ENCODE measurements at regions not wholly inside any gene's neighbourhood (a gene's known extent, or its start where the extent isn't known, plus 50 kb on each side); places are given as distances from the start of the nearest gene placed in this dataset.
"Not testable (repeated sequence)": the region's sequence is repeated elsewhere in the genome, so short reads cannot be mapped to it uniquely, and the experiment has no call there.

DNA sequence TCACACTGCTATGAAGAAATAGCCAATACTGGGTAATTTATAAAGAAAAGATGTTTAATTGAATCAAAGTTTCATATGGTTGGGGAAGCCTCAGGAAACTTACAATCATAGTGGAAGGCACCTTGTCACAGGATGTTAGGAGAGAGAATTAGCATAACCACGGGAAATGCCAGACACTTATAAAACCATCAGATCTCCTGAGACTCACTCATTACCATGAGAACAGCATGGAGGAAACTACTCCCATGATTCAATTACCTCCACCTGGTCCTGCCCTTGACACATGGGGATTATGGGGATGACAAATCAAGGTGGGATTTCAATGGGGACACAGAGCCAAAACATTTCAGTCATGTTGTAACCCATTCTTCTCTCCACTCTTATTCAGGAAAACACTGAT, 472.9 kb upstream of the FSIP2 start:
- no peak for DNase-seq (ENCODE audit: low spot score)

DNA sequence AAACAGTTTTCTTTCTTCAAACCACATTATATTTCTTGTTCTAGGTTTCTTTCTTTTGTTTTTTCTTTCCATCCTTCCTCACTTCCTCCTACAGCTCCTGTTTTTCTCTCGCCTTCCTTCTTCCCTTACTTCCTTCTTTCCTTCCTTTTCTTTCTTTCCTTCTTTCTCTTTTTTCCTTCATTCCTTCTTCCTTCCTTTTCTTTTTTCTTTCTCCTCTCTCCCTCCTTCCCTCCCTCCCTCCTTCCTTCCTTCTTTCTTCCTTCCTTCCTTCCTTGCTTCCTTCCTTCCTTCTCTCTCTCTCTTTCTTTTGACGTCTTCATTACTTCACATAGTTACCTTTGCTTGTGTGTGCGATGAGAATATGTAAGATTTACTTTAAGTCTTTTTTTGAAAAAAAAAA, 470.0 kb upstream of the FSIP2 start:
- no peak for DNase-seq (ENCODE audit: low spot score)

DNA sequence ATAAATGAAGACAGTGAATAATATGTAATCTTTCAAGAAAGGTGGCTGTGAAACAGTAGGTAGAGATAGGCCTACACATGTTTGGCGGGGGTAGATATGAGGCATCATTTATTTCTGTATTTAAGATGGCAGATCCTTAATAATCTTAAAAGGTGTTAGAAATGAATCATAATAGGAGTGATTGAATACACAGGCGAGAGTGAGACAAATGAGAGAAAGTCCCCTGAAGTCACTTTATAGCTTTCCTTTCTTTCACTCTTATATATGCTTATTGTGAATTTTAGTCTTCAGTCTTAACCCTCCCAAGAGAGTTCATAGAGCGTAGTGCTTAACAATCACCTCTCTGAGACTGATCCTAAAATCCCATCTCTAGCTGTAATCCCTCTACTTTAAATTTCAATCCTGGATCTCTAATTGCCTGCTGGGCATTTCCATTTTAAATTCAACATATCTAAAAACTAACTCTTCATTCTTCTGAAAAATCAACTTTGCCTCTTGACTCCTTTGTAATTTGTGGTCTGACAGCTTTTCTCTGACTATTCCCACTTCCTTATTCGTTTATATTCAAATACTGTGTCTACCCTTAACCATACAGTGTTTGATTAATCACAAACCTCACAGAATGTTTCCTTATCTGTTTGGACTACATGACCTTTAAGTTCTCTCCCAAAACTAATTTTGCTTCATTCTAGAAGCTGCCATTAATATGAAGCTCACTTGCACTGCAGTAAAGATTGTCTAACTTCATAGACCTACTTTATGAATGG, 463.7 kb upstream of the FSIP2 start:
- DNase-seq (ENCODE audit: low spot score): no peak

DNA sequence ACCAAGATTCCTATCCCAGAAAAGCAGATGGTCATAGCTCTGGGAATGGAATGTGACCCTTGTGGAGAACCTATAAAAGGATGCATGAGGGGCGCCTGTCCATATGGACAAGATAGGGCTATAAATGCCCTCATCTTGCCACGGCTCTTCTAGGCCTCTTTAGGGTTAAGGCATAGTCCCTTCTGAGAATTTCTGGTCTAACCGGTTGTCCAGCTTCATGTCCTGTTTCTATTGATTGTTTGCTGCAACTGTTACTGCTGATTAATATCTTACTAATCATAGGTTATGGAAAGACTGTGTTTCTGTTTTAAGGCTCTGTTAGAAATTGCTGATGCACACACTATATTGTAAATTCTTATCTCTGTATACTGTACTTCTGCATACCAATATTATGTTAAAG, 462.6 kb upstream of the FSIP2 start:
- DNase-seq (ENCODE audit: low spot score): not testable (repeated sequence)

DNA sequence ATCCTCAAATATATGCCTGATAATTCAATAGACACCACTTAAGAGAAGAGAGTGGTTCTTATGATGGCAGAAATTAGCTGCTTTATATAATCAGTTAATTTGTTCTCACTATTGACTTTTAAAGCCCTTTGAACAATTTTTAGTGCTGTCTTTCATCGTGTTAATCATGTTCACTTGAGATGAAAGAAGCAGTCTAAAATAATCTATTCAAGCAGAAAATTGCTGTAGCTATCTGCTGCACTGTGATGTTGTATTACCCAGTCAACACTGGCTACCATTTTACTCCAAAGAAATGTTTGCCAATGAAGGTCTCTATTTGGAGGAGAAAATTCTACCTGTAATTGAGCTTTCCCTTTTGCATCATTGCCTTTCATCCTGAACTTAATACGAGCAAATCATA, 459.8 kb upstream of the FSIP2 start:
- no peak for DNase-seq (ENCODE audit: low spot score)

DNA sequence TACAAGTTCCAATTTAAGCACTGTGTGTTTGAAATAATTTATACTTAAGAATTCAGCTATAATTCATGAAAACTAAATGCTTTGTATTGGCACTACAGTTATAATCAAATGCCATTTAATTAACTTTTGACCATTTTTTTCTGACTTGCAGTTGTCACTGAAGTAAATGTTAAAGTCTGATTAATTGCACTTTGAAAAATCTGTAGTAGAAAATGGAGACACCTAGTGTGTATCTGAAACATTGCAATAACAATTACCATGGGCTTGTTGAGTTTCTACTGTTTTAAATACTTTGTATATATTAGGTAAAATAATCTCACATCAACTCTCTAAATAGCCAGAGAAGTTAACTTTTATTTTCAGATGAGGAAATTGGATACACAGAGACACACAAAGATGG, 458.6 kb upstream of the FSIP2 start:
- no peak for DNase-seq (ENCODE audit: low spot score)

DNA sequence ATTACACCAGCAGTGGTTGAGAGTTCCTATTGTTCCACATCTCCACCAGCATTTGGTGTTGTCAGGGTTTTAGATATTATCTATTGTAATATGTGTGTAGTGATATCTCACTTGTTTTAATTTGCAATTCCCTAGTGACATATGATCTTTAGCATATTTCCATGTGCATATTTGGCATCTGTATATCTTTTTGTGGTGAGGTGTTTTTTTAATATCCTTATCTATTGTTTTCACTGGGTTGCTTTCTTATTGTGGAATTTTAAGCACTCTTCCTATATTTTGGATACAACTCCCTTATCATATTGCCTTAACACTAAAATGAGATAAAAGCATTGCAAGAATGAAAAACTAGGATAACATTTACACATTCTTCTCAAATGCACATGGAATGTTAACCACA, 453.9 kb upstream of the FSIP2 start:
- no peak for DNase-seq (ENCODE audit: low spot score)

DNA sequence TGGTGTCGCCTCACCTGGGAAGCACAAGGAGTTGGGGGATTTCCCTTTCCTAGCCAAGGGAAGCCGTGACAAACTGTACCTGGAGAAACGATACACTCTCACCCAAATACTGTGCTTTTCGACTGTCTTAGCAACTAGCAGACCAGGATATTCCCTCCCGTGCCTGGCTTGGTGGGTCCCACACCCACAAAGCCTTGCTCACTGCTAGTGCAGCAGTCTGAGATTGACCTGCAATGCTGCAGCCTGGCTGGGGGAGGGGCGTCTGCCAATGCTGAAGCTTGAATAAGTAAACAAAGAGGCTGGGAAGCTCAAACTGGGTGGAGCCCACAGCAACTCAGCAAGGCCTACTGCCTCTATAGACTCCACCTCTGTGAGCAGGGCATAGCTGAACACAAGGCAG, 448.6 kb upstream of the FSIP2 start:
- DNase-seq (ENCODE audit: low spot score): not testable (repeated sequence)

DNA sequence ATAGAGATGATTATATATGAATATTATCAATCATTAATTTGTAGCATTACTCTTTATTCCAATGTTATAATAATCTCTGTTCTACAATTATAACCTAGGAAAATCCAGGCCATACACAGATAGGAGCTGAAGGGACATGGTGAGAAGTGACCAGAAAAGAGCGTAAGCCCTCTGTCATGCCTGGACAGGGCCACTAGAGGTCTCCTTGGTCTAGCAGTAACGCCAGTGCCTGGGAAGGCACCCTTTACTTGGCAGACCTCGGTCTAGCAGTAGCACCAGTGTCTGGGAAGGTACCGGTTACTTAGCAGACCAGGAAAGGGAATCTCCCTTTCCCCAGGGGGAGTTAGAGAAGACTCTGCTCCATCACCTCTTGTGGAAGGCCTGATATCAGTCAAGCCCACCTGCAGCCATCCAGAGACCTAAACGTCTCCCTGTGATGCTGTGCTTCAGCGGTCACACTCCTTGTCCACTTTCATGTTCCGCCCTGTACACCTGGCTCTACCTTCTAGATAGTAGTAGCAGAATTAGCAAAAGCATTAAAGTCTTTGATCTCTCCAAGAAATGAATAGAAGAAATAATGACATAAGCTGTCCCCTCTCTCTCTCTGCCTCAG, 447.5 kb upstream of the FSIP2 start:
- peak; percentile 65 for DNase-seq (ENCODE audit: low spot score)

DNA sequence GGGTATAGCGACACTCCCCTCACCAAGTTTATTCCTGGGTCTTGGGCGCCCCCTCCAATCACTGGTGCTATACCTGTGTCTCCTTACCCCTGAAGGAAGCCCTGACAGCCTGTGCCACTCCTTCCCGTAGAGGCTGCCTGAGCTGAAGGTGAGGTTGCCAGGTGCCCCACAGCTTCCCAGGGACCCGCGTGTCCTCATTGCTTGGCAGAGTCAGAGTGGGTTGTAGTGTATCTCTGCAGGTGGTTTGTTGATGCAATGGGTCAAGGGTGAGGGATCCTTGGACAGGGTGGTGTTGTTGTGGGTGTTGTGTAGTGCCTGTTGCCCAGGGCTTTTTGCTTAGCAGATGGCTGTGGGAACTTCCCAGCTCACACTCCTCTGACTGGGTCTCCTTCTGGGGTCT, 438.7 kb upstream of the FSIP2 start:
- no peak for DNase-seq (ENCODE audit: low spot score)

DNA sequence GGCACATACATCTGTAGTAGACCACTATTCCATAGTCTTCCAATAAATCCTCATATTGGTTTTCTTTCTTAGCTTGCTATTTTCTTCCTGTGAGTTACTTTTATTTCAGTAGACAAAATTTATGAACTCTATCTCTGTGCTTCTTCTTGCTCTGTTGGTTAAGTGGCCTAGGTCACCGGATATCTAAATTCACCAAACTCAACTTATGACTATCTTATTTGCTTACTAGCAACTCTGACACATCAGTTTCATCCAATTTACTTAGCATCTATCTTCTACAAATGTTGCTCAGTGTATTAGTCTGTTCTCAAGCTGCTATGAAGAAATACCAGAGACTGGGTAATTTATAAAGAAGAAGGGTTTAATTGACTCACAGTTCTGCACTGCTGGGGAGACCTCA, 432.5 kb upstream of the FSIP2 start:
- no peak for DNase-seq (ENCODE audit: low spot score)

DNA sequence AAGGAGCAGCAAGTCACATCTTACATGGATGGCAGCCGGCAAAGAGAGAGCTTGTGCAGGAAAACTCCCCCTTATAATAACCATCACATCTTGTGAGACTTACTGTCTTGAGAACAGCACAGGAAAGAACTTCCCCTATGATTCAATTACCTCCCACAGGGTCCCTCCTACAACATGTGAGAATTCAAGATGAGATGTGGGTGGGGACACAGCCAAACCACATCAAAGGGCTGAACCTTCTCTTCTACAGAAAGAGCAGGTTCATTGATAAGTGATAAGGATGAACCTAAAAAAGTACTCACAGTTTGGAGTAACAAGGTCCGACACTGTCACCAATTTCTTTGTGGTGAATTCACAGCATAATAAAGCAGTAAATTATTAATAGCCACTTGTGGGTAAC, 422.2 kb upstream of the FSIP2 start:
- DNase-seq (ENCODE audit: low spot score): no peak

DNA sequence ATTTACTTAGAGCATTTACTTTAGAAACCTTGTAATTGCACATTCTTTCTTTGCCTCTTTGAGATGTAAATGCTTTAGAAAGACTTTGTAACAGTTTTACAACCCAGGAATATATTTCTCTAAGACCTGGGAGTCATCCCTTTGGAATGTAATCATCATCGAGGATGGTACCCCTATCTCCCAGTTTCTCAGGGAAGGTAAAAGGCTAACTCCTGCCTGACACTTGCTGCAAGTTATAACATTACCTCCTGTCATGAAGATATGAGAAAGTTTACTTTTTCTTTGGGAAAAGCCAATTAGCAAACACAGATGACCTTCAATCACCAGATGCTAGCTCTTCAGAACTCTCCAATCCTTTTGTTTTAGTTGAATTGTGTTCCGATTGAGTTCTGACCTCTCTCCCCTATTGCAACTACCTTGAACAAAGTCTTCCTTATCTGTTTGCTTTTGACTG, 420.3 kb upstream of the FSIP2 start:
- no peak for DNase-seq (ENCODE audit: low spot score)

DNA sequence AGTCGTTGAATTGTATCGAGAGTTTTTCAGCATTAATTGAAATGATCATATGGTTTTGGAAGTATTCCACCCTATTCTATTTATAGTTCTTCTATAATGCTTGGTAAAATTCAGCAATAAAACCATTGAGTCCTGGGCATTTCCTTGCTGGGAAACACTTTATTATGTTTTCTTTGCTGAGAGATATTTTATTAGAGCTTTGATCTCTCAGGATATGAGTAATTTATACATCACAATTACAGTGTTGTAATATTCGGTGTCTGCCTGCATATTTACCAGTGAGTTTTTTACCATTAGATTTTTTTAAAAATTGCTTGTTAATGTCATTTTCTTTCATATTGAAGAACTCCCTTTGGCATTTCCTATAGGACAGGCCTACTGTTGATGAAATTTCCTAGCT, 402.7 kb upstream of the FSIP2 start:
- DNase-seq (ENCODE audit: low spot score): no peak

DNA sequence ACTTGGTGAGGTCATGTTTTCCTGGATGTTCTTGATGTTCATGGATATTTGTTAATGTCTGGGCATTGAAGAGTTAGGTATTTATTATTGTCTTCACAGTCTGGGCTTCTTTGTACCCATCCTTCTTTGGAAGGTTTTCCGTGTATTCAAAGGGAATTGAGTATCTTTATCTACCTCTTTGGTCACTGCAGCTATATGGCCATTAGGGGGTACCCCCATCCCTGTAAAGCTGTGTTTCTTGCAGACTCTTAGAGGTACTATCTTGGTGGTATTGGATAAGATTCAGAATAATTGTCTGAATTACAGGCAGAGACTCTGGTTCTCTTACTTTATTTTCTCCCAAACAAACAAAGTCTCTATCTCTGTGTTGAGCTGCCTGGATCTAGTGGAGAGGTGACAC, 401.6 kb upstream of the FSIP2 start:
- DNase-seq (ENCODE audit: low spot score): no peak

DNA sequence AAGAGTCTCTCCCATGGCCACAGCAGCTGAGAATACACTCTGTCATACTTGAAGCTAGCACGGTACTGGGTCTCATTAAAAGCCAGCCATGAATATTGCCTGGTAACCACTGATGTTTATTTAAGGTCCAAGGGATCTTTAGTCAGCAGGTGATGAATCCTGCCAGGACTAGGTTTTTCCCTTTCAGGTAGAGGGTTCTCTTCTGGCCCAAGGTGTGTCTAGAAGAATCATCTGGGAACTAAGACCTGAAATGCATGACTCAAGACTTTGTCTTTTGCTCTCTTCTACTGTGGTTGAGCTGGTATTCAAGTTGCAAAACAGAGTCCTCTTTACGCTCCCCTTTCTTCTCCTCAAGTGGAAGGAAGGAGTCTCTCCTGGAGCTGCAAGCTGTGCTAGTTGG, 400.5 kb upstream of the FSIP2 start:
- DNase-seq (ENCODE audit: low spot score): no peak

DNA sequence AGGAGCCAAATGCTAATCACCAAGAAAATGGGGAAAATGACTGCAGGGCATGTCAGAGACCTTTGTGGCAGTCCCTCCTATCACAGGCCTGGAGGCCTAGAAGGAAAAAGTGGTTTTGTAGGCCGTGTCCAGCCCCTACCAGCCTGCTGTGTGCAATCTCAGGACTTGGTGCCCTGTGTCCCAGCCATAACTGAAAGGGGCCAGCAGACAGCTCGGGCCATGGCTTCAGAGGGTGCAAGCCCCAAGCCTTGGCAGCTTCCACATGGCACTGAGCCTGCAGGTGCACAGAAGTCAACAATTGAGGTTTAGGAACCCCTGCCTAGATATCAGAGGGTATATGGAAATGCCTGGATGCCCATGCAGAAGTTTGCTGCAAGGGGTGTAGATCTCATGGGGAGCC, 391.2 kb upstream of the FSIP2 start:
- DNase-seq (ENCODE audit: low spot score): no peak

DNA sequence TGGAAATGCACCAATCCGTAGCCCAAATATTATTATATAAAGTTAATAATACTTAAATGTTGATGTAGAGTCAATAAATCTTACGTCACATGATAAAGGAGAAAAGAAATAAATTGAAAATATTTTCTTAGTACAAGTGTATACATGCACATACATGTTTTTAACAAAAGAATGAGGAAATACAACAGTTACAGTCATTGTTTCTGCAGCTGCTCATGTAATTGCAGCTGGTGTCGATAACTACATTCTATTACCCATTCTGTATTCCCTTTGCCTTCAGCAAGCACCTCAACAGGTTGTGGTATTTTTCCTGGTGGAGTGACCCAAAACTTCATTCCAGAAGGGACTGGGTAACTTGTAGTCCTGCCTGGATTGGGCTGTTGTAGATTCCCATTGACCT, 377.8 kb upstream of the FSIP2 start:
- DNase-seq (ENCODE audit: low spot score): no peak

DNA sequence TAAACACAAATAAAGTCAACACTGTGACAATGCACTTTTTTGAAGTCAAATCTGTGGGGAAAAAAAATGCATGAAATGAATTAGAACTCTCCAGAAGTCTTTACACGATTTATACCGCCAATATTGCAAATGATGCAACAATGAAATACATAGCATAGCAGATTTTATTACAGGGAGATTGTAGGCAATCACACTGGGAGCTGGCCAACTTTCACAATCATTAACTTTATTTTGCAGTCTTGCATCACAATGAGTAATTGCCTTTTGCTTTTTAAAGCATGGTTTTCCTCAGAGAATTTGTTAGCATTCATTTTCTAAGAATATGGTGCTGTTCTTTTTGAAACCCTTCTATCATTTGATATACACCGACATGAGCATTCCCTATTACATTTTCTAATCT, 366.4 kb upstream of the FSIP2 start:
- no peak for DNase-seq (ENCODE audit: low spot score)

DNA sequence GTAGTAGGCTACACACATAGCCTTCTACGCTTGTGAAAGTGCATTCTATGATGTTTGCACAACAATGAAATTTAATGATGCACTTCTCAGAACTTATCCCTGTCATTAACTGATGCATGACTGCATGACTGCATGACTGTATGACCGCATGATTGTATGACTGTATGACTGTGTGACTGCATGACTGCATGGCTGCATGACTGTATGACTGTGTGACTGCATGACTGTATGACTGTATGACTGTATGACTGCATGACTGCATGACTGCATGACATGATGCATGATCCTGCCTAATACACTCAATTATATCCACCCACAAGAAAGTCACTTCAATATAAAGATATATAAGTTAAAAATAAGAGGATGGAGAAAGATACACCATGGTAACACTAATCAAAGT, 365.4 kb upstream of the FSIP2 start:
- no peak for DNase-seq (ENCODE audit: low spot score)

DNA sequence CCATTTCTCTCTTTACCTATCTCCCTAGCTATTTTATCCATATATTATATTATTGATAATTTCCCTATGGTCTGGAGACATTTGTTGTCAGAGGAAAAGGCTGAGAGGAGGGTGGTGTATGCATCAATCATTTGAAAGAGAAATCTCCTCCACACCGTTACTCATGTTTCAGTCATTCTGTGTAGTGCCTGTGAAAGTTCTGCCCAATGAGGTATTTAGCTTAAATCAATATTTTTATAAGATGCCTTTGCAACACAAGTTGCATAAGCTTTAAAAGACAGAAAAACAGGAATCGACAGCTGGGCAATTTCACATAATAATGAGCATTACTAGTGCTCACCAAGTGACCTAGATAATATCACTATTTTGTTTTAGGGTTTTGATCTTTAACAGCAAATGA, 363.7 kb upstream of the FSIP2 start:
- no peak for DNase-seq (ENCODE audit: low spot score)

DNA sequence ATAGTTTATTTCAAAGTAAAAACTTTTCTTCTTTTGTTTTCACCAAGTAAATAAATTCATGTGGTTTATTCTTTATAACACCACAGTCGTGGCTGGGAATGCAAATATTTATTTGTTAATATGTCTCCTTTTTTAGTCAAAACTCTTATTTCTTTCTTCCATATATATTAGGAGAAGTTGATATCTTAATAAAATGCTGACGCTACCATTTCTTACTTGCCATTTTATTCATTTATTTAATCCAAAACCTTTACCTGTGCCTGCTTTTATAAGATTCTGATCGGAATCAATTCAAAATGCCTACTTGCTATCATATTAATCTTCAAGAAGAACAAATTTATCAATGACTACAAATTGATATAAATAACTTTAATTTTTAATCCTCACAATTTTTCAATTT, 362.9 kb upstream of the FSIP2 start:
- DNase-seq (ENCODE audit: low spot score): no peak

DNA sequence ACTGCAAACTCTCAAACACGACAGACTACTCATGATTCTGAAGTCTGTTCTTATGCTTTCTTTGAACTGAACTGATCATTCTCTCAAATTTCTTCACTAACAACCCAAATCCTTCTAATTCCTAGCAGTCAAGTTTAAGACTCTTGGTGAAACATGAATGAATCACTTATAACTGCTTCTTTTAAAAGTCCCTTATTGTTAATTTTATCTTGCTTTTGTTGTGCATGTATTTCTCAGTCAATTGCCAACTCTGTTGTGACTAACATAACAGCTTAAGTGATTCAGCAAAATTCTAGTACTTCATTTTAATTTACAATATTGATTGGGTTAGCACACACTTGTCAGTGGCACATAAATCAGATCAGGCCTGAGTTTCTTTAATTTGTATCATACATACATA, 357.0 kb upstream of the FSIP2 start:
- DNase-seq (ENCODE audit: low spot score): no peak

Measured in left forelimb (tissue), 1 donor.